ENCODE measurements at regions not wholly inside any gene's neighbourhood (a gene's known extent, or its start where the extent isn't known, plus 50 kb on each side); places are given as distances from the start of the nearest gene placed in this dataset.

DNA sequence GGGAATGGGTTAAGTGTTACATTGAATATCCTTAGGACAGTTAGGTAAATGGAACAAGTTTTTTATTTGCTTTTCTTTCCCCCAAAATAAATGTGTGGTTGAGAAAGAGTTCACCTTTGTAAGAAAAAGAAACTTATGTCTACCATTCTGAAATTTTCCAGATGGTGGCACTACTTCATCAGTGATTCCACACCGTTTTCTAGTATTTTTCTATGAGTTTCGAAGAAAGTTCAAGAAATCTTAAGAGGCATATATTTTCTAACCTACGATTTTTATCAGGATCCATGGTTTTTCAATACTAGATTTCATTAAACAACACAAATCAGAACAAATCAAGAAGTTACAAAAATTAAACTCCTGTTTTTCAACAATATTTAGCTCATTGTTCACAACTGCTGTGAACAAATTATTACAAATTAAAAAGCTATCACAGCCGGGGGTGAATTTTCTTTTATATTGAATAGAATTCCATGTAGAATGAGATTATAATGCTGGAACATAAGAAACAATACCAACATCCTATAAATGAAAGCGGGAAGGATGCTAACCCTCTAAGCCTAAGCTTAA lies 163.1 kb upstream of the NPVF start:
- Mint-ChIP-seq H3K27ac (no peak overlapping the region), H3K36me3 (no peaks in the 10 kb centered on the region), H3K9me3 (no peaks in the 10 kb centered on the region), H3K4me1 (no peaks in the 10 kb centered on the region), H3K4me3 (no peak overlapping the region), H3K27me3 (peaks cover 12% of the 10 kb centered on the region)
- ATAC-seq, result no peak

- no peak for ATAC-seq
- Mint-ChIP-seq H3K4me1 (no peaks in the 10 kb centered on the region), H3K9me3 (no peaks in the 10 kb centered on the region), H3K4me3 (no peak overlapping the region), H3K36me3 (no peaks in the 10 kb centered on the region), H3K27me3 (peaks cover 12% of the 10 kb centered on the region), H3K27ac (no peak overlapping the region)
These were observed 163.8 kb upstream of the NPVF start for GRCh38 chr7:25391961-25392587.

DNA sequence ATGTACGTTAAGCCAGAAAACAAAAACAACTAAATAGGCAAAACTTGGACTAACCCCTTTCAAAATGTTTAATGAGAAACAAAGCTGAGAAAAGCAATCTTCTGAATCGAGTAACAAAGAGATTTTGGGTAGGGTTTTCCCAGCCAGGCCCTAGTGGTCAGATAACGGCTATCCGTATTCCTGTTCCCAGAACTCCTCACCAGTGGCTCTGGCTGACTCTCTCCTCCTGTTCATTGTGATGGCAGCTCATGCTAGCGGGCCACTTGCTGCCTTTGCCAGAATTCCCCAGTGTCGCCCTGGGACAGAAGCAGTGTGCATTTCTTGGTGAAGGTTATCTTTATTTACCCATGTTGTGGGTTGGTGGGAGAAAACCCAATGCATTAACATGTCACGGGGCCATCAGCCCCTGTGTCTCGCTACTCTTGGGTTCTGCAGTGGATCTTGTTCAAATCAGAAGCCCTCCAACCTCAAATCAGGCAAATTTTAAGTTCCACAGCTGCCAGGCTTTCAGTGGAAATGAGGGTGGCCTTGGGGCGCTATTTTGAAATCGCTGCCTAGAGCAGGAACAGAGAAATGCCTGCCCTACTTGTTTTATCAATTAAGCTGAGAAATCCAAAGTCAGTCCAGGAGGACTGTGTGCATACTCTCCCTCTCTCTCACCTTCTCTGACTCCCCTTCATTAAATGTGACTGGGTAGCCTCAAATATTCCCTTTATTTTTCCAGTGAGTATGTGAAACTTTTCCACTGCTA lies 164.5 kb upstream of the NPVF start:
- H3K9me3 Mint-ChIP-seq, result no peaks in the 10 kb centered on the region

GRCh38 chr7:25395976-25396375 lies 167.7 kb upstream of the NPVF start:
- no peak for ATAC-seq
- H3K4me3 Mint-ChIP-seq, result no peak overlapping the region
- H3K36me3 Mint-ChIP-seq, result no peaks in the 10 kb centered on the region
- H3K27me3 Mint-ChIP-seq, result peaks cover 2% of the 10 kb centered on the region
- H3K27ac Mint-ChIP-seq, result no peak overlapping the region
- H3K4me1 Mint-ChIP-seq, result no peaks in the 10 kb centered on the region
- no peaks in the 10 kb centered on the region for H3K9me3 Mint-ChIP-seq

More for the DNA sequence above, 164.5 kb upstream of the NPVF start:
- Mint-ChIP-seq H3K36me3 (no peaks in the 10 kb centered on the region), H3K27ac (no peak overlapping the region), H3K4me1 (no peaks in the 10 kb centered on the region), H3K4me3 (no peak overlapping the region), H3K27me3 (peaks cover 12% of the 10 kb centered on the region)
- no peak for ATAC-seq

- no peaks in the 10 kb centered on the region for H3K4me1 Mint-ChIP-seq
- H3K4me3 Mint-ChIP-seq, result no peak overlapping the region
- H3K27me3 Mint-ChIP-seq, result peaks cover 9% of the 10 kb centered on the region
These were observed 168.4 kb upstream of the NPVF start for GRCh38 chr7:25396668-25397067.

DNA sequence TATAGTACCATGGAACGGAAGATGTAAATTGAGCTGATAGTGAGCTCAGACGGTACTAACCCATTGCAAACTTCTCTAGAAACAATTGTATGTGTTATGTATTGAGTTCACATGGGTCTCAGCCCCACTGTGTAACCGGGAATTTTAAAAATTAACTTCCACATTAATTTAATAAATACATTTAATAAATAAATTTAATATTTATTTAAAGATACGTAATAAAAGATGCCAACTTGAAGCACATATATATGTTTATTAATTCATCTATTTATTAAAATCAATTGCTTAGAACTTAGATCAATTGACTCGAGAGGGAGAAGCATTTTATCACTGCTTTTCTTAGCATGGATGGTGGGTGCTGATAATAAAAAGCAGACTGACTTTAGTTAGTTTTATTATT lies 170.1 kb upstream of the NPVF start:
- ATAC-seq, result no peak
- H3K36me3 Mint-ChIP-seq, result no peaks in the 10 kb centered on the region

More at GRCh38 chr7:25396668-25397067, 168.4 kb upstream of the NPVF start:
- no peaks in the 10 kb centered on the region for H3K9me3 Mint-ChIP-seq
- no peak overlapping the region for H3K27ac Mint-ChIP-seq
- ATAC-seq, result no peak
- H3K36me3 Mint-ChIP-seq, result no peaks in the 10 kb centered on the region

GRCh38 chr7:25399000-25399750 lies 170.9 kb upstream of the NPVF start:
- Mint-ChIP-seq H3K9me3 (no peaks in the 10 kb centered on the region), H3K4me1 (no peaks in the 10 kb centered on the region), H3K4me3 (no peak overlapping the region), H3K27ac (no peak overlapping the region), H3K27me3 (peaks cover 11% of the 10 kb centered on the region), H3K36me3 (no peaks in the 10 kb centered on the region)
- ATAC-seq, result no peak

More for the DNA sequence above, 170.1 kb upstream of the NPVF start:
- peaks cover 11% of the 10 kb centered on the region for H3K27me3 Mint-ChIP-seq
- no peaks in the 10 kb centered on the region for H3K9me3 Mint-ChIP-seq
- no peak overlapping the region for H3K4me3 Mint-ChIP-seq
- H3K4me1 Mint-ChIP-seq, result no peaks in the 10 kb centered on the region
- H3K27ac Mint-ChIP-seq, result no peak overlapping the region

GRCh38 chr7:25402532-25402931 lies 174.2 kb upstream of the NPVF start:
- H3K27me3 Mint-ChIP-seq, result peaks cover 18% of the 10 kb centered on the region
- H3K36me3 Mint-ChIP-seq, result no peaks in the 10 kb centered on the region
- no peak overlapping the region for H3K27ac Mint-ChIP-seq
- ATAC-seq, result no peak
- no peak overlapping the region for H3K4me3 Mint-ChIP-seq
- H3K4me1 Mint-ChIP-seq, result no peaks in the 10 kb centered on the region
- no peaks in the 10 kb centered on the region for H3K9me3 Mint-ChIP-seq

DNA sequence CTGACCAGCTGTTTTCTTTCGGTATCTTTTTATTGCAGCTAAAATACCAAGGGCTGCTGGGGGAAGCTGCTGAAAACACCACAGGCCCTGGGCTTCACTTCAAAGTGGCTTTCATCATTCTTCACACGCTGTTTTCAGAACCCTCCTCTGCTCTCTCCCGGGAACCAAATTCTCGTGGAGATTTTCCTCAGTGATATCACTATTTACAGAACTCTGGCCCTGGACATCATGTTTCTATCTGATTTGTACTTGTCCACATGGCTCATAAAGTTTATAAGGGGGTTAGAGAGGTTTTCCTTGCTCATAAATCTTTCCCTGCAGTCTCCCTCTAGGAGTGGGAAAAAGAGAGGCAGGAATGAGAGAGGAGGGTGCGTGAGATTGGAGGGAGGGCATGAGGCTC lies 177.4 kb upstream of the NPVF start:
- Mint-ChIP-seq H3K4me1 (no peaks in the 10 kb centered on the region), H3K27ac (no peak overlapping the region), H3K36me3 (no peaks in the 10 kb centered on the region), H3K27me3 (peaks cover 25% of the 10 kb centered on the region), H3K4me3 (no peak overlapping the region), H3K9me3 (no peaks in the 10 kb centered on the region)
- ATAC-seq, result no peak

DNA sequence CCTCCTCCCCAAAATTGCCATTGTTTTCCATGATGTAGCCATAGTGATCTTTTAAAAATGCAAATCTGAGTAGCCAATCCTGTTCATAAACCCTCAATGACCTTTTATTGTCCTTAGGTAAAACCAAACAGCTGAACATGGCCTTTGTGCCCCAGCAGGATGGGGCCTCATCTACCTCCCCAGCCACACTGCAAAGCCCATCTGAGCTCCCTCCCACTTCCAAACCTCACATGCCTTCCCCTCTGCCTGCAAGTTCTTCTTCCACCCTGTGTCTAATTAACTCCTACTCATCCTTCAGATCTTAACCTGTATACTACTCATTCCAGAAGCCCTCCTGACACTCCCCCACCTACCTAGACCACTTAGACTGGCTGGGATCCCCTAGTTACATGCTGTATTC lies 178.8 kb upstream of the NPVF start:
- no peak for ATAC-seq

GRCh38 chr7:25408012-25408687 lies 179.9 kb upstream of the NPVF start:
- Mint-ChIP-seq H3K4me3 (no peak overlapping the region), H3K27me3 (peaks cover 15% of the 10 kb centered on the region), H3K9me3 (no peaks in the 10 kb centered on the region), H3K27ac (no peak overlapping the region), H3K4me1 (no peaks in the 10 kb centered on the region), H3K36me3 (no peaks in the 10 kb centered on the region)
- ATAC-seq, result no peak

More for the DNA sequence above, 178.8 kb upstream of the NPVF start:
- Mint-ChIP-seq H3K4me3 (no peak overlapping the region), H3K27ac (no peak overlapping the region), H3K4me1 (no peaks in the 10 kb centered on the region), H3K9me3 (no peaks in the 10 kb centered on the region), H3K36me3 (no peaks in the 10 kb centered on the region), H3K27me3 (peaks cover 15% of the 10 kb centered on the region)

DNA sequence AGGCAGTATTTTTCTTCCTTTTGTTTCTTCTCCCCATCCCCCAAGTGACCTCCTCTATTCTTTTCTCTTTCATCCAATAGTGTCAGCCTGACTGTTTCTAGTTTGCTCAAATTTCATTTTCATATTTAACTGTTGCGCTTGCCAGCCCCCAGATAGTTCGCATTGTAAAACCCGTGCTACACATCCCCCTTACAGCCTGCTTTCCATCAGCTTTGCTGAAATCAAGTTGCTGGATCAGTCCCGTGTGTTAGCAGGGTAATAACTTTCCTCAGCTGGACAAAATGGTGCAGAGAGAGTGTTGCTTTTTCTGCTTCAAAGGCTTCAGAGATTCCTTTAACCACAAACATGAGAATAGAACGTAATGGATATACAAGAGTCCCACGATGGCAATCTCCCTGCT lies 180.6 kb upstream of the NPVF start:
- no peak for ATAC-seq
- Mint-ChIP-seq H3K27me3 (peaks cover 15% of the 10 kb centered on the region), H3K4me1 (no peaks in the 10 kb centered on the region), H3K4me3 (no peak overlapping the region), H3K36me3 (no peaks in the 10 kb centered on the region), H3K9me3 (no peaks in the 10 kb centered on the region), H3K27ac (no peak overlapping the region)

GRCh38 chr7:25409897-25410636 lies 181.8 kb upstream of the NPVF start:
- H3K9me3 Mint-ChIP-seq, result no peaks in the 10 kb centered on the region
- H3K4me1 Mint-ChIP-seq, result no peaks in the 10 kb centered on the region
- no peaks in the 10 kb centered on the region for H3K36me3 Mint-ChIP-seq
- H3K27ac Mint-ChIP-seq, result no peak overlapping the region
- no peak for ATAC-seq
- peaks cover 15% of the 10 kb centered on the region for H3K27me3 Mint-ChIP-seq
- no peak overlapping the region for H3K4me3 Mint-ChIP-seq

- H3K36me3 Mint-ChIP-seq, result no peaks in the 10 kb centered on the region
- H3K27me3 Mint-ChIP-seq, result no peaks in the 10 kb centered on the region
- no peaks in the 10 kb centered on the region for H3K4me1 Mint-ChIP-seq
- no peaks in the 10 kb centered on the region for H3K9me3 Mint-ChIP-seq
- H3K27ac Mint-ChIP-seq, result no peak overlapping the region
- no peak for ATAC-seq
- H3K4me3 Mint-ChIP-seq, result no peak overlapping the region
These were observed 192.5 kb upstream of the NPVF start for GRCh38 chr7:25420771-25421170.
